Fibroblast of the aortic adventitia (primary cell): ENCODE measurements at regions not wholly inside any gene's neighbourhood (a gene's known extent, or its start where the extent isn't known, plus 50 kb on each side); places are given as distances from the start of the nearest gene placed in this dataset.
"Not testable (repeated sequence)": the region's sequence is repeated elsewhere in the genome, so short reads cannot be mapped to it uniquely, and the experiment has no call there.

Source experiments
- DNase-seq: peaks from one replicate; pipeline ENCODE4 v3.0.0-alpha.2; 2010; ENCODE audit warnings: low read depth
- H3K4me3 ChIP-seq: 2 replicates; pipeline ENCODE4 v1.5.1; 2011; ENCODE audit warnings: low read depth, mild to moderate bottlenecking, control low read depth, low read length, moderate library complexity
- TF ChIP-seq, protein P1 (sequence below): IDR thresholded peaks from 2 replicates; pipeline ENCODE4 v1.5.1; 2011; ENCODE audit warnings: mild to moderate bottlenecking, low read length, control low read depth, inconsistent platforms; ENCODE audit not compliant: insufficient read depth

DNA sequence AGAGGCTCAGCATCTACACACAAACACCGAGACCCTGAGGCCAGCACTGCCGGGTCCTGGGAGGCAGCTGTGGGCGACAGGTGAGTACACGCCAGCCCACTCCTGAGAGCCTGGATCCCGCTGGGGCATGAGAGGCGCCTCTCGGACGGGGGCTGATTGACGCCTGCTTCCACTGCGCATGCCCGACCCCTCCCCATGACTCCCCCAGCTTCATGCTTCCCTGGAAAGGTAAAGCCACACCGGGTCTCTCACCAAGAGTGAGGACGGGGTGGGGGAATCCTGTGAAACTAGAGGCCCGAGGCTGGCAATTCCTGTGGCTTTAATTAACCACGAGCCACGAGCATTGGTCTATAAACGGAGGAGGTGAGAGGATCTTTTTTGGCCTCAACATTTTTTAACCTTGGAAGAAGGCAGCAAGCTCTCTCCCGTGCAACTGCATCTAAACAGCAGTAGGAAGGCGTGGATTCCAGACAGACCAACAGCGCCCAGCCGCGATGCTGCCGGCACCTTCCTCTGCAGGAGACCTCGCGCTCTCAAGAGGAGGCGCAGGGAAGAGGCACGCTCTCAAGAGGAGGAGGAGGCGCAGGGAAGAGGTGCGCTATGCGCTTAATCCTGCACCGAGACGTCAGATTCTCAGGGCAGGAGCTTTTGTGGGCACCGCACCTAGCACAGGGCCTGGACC, 71.8 kb upstream of the METRNL start:
- DNase-seq = no peak
- TF ChIP-seq, protein P1, sequence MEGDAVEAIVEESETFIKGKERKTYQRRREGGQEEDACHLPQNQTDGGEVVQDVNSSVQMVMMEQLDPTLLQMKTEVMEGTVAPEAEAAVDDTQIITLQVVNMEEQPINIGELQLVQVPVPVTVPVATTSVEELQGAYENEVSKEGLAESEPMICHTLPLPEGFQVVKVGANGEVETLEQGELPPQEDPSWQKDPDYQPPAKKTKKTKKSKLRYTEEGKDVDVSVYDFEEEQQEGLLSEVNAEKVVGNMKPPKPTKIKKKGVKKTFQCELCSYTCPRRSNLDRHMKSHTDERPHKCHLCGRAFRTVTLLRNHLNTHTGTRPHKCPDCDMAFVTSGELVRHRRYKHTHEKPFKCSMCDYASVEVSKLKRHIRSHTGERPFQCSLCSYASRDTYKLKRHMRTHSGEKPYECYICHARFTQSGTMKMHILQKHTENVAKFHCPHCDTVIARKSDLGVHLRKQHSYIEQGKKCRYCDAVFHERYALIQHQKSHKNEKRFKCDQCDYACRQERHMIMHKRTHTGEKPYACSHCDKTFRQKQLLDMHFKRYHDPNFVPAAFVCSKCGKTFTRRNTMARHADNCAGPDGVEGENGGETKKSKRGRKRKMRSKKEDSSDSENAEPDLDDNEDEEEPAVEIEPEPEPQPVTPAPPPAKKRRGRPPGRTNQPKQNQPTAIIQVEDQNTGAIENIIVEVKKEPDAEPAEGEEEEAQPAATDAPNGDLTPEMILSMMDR = no peak
- no peak overlapping the region for H3K4me3 ChIP-seq

DNA sequence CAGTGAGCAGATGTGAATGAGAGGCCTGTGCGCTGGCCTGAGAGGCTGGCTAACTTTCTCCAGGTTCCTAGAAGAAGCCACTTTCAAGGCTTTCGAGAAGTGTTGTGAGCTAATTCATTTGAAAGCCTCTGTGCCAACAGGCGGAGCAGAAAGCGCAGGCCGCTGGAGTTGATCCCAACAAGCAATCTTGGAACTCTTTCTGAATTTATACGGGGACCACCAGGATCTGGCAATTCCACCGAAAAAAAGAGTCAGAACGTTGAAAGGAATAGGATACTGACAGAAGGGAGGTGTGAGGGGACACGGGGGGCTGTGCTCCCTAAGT, 71.3 kb upstream of the METRNL start:
- no peak overlapping the region for H3K4me3 ChIP-seq
- TF ChIP-seq, protein P1 = no peak
- no peak for DNase-seq

DNA sequence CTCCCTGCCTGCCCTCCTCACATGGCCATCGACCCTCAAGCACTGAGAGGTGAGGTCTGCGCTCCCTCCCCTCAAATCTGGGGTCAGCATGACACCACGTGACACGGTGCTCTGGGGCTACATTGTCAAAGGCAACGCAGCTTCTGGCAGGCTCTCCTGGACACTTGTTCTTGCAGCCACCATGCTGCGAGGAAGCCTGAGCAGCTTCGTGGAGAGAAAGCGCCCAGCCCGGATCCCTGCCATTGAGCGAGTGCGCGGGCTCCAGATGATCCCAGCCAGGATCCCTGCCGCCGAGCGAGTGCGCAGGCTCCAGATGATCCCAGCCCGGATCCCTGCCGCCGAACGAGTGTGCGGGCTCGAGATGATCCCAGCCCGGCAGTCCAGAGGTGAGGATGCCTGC, 70.9 kb upstream of the METRNL start:
- TF ChIP-seq, protein P1 = no peak
- DNase-seq = no peak
- H3K4me3 ChIP-seq = no peak overlapping the region

DNA sequence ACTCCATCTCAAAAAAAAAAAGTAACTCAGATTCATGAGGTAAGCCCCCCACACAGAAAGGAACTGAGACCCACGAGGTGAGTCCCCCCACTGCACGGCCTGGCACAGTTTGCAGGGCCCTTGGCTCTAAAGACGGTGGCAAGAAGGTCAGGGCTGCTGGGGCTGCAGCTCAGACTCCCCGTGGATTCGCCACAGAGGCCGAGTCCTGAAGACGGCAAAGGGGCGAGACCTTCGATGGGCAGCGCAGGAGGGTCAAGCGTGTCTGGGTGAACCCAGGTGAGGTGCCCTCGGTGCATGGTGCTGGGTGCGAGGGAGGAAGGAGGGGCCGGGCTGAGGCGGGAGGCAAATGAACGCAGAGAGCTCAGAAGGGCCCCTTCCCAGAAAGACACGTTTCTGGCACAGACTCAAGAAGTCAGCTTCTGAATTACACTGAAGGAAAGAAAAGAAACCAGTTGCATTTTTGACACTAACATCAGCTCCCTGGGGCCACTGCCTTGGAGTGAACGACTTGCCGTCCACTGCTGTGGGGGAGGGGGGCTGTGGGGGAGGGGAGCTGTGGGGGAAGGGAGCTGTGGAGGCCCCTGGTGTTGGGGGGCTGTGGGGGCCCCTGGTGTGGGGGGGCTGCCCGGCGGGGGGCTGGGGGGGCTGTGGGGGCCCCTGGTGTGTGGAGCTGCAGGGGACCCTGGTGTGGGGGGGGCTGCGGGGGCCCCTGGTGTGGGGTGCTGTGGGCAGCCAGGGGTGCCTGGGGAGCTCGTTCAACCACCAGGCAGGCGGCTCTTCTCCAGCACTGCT, 69.8 kb upstream of the METRNL start:
- no peak for DNase-seq
- H3K4me3 ChIP-seq = no peak overlapping the region
- TF ChIP-seq, protein P1 = no peak

DNA sequence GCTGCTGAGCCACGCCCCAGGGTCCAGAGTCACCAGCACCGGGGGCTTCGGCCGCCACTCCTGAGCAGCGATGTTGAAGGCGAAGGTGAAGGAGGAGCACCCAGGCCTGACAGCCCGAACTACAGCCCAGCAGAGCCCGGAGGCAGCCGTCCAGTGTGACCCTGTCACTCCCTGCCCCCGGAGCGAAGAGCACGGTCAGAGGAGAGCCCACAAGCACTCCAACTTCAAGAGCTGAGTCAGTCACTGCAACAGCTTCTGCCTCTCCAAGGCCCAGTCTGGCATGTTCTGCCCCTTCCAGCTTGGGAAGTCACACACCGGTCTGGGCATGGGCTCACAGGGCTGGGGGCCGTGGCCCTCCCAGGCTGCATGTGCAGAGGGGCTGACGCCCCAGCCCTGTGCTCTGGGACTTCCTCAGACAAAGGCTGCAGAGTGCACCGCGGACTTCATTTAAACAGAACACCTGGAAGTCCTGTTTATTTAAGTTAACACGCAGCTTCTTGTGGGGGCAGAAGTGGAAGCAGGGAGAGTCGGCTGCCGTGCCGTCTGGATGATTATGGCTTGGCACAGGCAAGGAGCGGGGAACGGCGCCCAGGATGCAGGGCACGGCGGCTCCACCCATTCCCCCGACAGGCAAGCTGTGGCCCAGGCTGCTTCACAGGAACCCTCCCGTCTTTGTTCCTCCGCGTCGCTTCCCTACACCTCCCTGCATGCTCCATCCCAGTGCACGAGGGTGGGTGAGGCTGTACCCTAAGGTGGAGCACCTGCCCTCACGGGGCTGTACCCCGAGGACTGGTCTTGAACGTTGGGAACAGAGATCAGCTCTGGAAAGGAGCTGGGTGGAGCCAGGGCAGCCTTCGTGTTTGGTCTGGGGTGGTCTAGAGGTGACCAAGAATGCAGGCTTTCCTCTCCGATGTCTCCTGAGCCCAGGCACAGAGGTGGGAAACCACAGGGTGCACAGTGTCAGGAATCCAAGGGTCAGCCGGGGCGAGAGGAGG, 68.9 kb upstream of the METRNL start:
- no peak for DNase-seq
- no peak overlapping the region for H3K4me3 ChIP-seq
- TF ChIP-seq, protein P1 = no peak

DNA sequence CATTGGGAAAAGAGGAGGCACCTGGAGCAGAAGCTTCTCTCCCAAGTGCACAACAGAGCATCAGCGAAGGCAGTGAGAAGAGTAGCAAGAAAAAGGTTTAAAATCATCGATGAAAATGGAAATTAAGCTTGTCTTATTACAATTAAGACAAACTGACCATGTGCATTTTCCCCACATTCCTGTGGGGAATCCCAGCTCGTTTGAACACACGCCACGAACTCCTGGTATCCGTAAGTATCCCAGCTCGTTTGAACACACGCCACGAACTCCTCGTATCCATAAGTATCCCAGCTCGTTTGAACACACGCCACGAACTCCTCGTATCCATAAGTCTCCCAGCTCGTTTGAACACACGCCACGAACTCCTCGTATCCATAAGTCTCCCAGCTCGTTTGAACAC, 67.7 kb upstream of the METRNL start:
- H3K4me3 ChIP-seq, DNase-seq: not testable (repeated sequence)
